AG09309 (cell line): ENCODE measurements at regions not wholly inside any gene's neighbourhood (a gene's known extent, or its start where the extent isn't known, plus 50 kb on each side); places are given as distances from the start of the nearest gene placed in this dataset.

Experiments used
- DNase-seq: peaks from one replicate; pipeline ENCODE4 v3.0.0-alpha.2; 2010; ENCODE audit warnings: low read depth
- H3K4me3 ChIP-seq: 2 replicates; pipeline ENCODE4 v1.5.1; 2011; ENCODE audit warnings: mild to moderate bottlenecking, low read depth, low read length, moderate library complexity; ENCODE audit not compliant: control insufficient read depth
- CTCF ChIP-seq: IDR thresholded peaks from 2 replicates; pipeline ENCODE4 v1.5.1; 2011; ENCODE audit warnings: mild to moderate bottlenecking, low read depth, low read length, inconsistent platforms; ENCODE audit not compliant: insufficient read depth, control insufficient read depth; ENCODE audit errors: missing control alignments

DNA sequence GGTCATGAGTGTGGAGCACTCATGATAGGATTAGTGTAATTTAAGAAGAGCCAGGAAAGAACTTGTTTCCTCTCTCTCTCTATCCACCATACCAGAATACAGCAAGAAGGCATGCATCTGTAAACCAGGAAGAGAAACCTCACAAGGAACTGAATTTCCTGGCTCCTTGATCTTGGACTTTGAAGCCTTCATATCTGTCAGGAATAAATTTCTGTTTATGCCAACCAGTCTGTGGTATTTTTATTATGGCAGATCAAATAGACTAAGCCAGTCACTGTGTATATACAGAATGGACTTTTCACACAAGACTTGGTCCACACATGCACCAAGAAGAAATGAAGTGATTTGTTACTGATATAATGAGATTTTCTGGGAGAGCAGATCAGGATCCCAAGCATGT is 930.1 kb upstream of the TMEFF2 start:
- no peak overlapping the region for H3K4me3 ChIP-seq
- no peak for DNase-seq
- no peak for TF ChIP-seq CTCF

DNA sequence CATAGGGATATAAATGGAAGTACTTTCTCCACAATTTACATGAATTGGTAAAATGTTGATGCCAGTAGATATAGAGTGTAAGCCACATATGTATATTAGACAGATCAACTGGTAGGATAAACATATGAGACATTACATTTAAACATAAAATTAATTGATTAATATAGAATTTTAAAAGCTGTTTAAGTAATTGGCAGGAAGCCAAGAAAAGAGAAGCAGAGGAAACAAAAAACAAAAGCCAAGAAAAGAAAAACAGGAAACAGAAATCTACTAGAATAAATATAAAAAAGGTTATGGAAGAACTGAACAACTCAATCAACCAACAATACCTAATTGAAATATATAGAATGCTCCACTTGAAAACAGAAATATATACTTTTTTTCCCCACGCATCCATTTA is 920.1 kb upstream of the TMEFF2 start:
- no peak overlapping the region for H3K4me3 ChIP-seq
- no peak for TF ChIP-seq CTCF
- DNase-seq = no peak

GRCh38 chr2:193112986-193113385 is 918.3 kb upstream of the TMEFF2 start:
- H3K4me3 ChIP-seq = no peak overlapping the region
- no peak for TF ChIP-seq CTCF
- DNase-seq = no peak

GRCh38 chr2:193103064-193103463 is 908.3 kb upstream of the TMEFF2 start:
- no peak overlapping the region for H3K4me3 ChIP-seq
- no peak for TF ChIP-seq CTCF
- no peak for DNase-seq

DNA sequence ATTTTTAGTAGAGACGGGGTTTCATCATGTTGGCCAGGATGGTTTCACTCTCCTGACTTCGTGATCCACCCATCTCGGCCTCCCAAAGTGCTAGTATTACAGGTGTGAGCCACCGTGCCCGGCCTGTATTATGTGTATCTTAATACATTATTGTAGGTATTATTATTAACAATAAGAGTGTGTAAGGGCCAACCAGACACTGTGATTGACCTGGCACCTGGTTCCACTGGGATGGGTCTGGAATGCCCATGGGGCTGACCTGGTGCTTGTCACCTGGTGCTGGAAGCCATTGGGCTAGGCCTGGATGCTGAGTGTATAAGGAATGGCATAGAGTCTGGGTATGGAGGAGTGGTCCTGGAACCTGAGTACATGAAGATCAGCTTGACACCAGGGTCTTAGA is 906.9 kb upstream of the TMEFF2 start:
- no peak for DNase-seq
- H3K4me3 ChIP-seq = no peak overlapping the region
- TF ChIP-seq CTCF = no peak

DNA sequence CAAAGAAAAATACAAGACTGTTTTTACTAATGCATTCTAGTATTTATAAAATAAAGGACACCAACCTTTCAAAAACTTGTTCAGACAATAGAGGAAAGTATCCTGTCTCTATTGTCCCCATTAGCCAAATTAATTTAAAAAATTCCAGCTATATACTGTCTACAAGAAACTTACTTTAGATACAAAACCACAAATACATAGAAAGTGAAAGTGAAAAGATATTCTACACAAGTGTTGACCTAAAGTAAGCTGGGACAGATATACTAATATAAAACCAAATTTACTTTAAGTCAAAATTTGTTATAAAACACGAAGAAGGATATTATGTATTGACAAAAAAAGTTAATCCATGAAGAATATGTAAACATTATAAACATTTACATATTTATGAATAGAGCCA is 893.3 kb upstream of the TMEFF2 start:
- DNase-seq = no peak
- no peak for TF ChIP-seq CTCF
- H3K4me3 ChIP-seq = no peak overlapping the region

DNA sequence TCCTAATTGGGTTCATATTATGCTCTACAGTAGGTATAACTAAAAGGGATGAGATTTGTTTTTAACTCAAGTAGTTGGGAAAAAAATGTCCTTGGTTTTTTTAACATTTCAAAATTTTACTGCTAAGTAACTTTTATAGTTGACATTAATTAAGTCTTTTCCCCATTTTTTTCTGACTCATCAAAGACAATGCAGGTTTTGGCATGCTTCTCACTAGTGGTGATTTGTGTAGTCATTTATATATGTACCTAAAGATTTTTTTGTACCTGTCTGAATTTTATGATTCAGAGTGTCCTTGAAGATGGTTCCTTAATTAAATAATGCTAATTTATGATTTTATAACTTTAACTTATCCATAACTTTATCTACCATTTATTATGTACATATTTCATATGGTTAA is 882.3 kb upstream of the TMEFF2 start:
- no peak for TF ChIP-seq CTCF
- no peak overlapping the region for H3K4me3 ChIP-seq
- no peak for DNase-seq
